22Rv1 (cell line): ENCODE measurements at regions not wholly inside any gene's neighbourhood (a gene's known extent, or its start where the extent isn't known, plus 50 kb on each side); places are given as distances from the start of the nearest gene placed in this dataset.

Source experiments
- ZFX ChIP-seq: fragments of 450-650 bp; IDR thresholded peaks from 2 replicates; pipeline ENCODE4 v1.6.1; 2017; ENCODE audit warnings: antibody characterized with exemption, borderline replicate concordance
- TF ChIP-seq, protein P1 (sequence below): fragments of 450-650 bp; IDR thresholded peaks from 2 replicates; pipeline ENCODE4 v1.5.1; 2017; ENCODE audit warnings: mild to moderate bottlenecking

- TF ChIP-seq, protein P1, sequence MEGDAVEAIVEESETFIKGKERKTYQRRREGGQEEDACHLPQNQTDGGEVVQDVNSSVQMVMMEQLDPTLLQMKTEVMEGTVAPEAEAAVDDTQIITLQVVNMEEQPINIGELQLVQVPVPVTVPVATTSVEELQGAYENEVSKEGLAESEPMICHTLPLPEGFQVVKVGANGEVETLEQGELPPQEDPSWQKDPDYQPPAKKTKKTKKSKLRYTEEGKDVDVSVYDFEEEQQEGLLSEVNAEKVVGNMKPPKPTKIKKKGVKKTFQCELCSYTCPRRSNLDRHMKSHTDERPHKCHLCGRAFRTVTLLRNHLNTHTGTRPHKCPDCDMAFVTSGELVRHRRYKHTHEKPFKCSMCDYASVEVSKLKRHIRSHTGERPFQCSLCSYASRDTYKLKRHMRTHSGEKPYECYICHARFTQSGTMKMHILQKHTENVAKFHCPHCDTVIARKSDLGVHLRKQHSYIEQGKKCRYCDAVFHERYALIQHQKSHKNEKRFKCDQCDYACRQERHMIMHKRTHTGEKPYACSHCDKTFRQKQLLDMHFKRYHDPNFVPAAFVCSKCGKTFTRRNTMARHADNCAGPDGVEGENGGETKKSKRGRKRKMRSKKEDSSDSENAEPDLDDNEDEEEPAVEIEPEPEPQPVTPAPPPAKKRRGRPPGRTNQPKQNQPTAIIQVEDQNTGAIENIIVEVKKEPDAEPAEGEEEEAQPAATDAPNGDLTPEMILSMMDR = no peak
- TF ChIP-seq ZFX = no peak
Observed at GRCh38 chr14:100657780-100658179, 68.9 kb upstream of the DLK1 start.
